HepG2 (cell line): ENCODE measurements at regions not wholly inside any gene's neighbourhood (a gene's known extent, or its start where the extent isn't known, plus 50 kb on each side); places are given as distances from the start of the nearest gene placed in this dataset.

Experiments used
- JDP2 ChIP-seq: sonication (generic); formaldehyde crosslinking; IDR thresholded peaks from 2 replicates; pipeline ENCODE4 v1.8.1; 2022; ENCODE audit warnings: missing genetic modification reagents, borderline replicate concordance
- JUN ChIP-seq: sonication (generic); formaldehyde crosslinking; IDR thresholded peaks from 2 replicates; pipeline ENCODE4 v1.4.0; 2020; ENCODE audit warnings: mild to moderate bottlenecking, missing genetic modification reagents
- PREB ChIP-seq: sonication (generic); formaldehyde crosslinking; IDR thresholded peaks from 2 replicates; pipeline ENCODE4 v1.4.0; 2020; ENCODE audit warnings: missing genetic modification reagents
- REL ChIP-seq: sonication (generic); formaldehyde crosslinking; conservative IDR thresholded peaks from 2 replicates; pipeline ENCODE4 v1.8.0; 2022; ENCODE audit warnings: mild to moderate bottlenecking, missing genetic modification reagents, moderate library complexity
- ZNF451 ChIP-seq: sonication (generic); formaldehyde crosslinking; IDR thresholded peaks from 2 replicates; pipeline ENCODE4 v1.5.0; 2020; ENCODE audit warnings: mild to moderate bottlenecking, missing genetic modification reagents
- ZNF768 ChIP-seq: sonication (generic); formaldehyde crosslinking; IDR thresholded peaks from 2 replicates; pipeline ENCODE4 v1.4.0; 2020; ENCODE audit warnings: missing genetic modification reagents
- TF ChIP-seq, protein P1 (sequence below): sonication (generic); formaldehyde crosslinking; IDR thresholded peaks from 2 replicates; pipeline ENCODE4 v1.5.0; 2020; ENCODE audit warnings: mild to moderate bottlenecking, missing genetic modification reagents, moderate library complexity

- TF ChIP-seq ZNF768 (CRISPR knock-in tag) (no peak), PREB (CRISPR knock-in tag) (no peak), JDP2 (CRISPR knock-in tag) (no peak), JUN (CRISPR knock-in tag) (no peak), ZNF451 (CRISPR knock-in tag) (no peak), REL (no peak)
- TF ChIP-seq, protein P1, sequence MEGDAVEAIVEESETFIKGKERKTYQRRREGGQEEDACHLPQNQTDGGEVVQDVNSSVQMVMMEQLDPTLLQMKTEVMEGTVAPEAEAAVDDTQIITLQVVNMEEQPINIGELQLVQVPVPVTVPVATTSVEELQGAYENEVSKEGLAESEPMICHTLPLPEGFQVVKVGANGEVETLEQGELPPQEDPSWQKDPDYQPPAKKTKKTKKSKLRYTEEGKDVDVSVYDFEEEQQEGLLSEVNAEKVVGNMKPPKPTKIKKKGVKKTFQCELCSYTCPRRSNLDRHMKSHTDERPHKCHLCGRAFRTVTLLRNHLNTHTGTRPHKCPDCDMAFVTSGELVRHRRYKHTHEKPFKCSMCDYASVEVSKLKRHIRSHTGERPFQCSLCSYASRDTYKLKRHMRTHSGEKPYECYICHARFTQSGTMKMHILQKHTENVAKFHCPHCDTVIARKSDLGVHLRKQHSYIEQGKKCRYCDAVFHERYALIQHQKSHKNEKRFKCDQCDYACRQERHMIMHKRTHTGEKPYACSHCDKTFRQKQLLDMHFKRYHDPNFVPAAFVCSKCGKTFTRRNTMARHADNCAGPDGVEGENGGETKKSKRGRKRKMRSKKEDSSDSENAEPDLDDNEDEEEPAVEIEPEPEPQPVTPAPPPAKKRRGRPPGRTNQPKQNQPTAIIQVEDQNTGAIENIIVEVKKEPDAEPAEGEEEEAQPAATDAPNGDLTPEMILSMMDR (CRISPR knock-in tag) = no peak
Measured at GRCh38 chr6:112786801-112787200, 439.7 kb downstream of the RFPL4B start.
